AG04450 (cell line): ENCODE measurements at regions not wholly inside any gene's neighbourhood (a gene's known extent, or its start where the extent isn't known, plus 50 kb on each side); places are given as distances from the start of the nearest gene placed in this dataset.

Source experiments
- CTCF ChIA-PET: fragments of 300-600, 350-600 bp; formaldehyde crosslinking; extraction: SDS; loops from one replicate; lab custom pipeline; 2022; ENCODE audit warnings: antibody characterized with exemption, inconsistent platforms; lab: Charles Lee
- POLR2A ChIA-PET: fragments of 350-600 bp; formaldehyde crosslinking; extraction: SDS; loops from one replicate; lab custom pipeline; 2021; ENCODE audit warnings: antibody characterized with exemption, inconsistent platforms; lab: Yijun Ruan, JAX
- DNase-seq: peaks from one replicate; pipeline ENCODE4 v3.0.0-alpha.2; 2011; ENCODE audit warnings: low read depth, low spot score
- H3K27ac ChIP-seq: one replicate; pipeline ENCODE4 v1.5.1; 2012; ENCODE audit warnings: low read depth, low read length, control low read depth
- H3K27me3 ChIP-seq: one replicate; pipeline ENCODE4 v1.6.0; 2012; ENCODE audit warnings: low read length; ENCODE audit not compliant: control insufficient read depth, insufficient read depth
- H3K4me3 ChIP-seq: 2 replicates; pipeline ENCODE4 v1.5.1; 2011; ENCODE audit warnings: mild to moderate bottlenecking, low read depth, low read length, control low read depth
- H3K9me3 ChIP-seq: 2 replicates; pipeline ENCODE4 v1.5.1; 2012; ENCODE audit warnings: low read length; ENCODE audit not compliant: control insufficient read depth, insufficient read depth
- TF ChIP-seq, protein P1 (sequence below): IDR thresholded peaks from 2 replicates; pipeline ENCODE4 v1.5.1; 2011; ENCODE audit warnings: low read depth, low read length, control low read depth, inconsistent platforms

DNA sequence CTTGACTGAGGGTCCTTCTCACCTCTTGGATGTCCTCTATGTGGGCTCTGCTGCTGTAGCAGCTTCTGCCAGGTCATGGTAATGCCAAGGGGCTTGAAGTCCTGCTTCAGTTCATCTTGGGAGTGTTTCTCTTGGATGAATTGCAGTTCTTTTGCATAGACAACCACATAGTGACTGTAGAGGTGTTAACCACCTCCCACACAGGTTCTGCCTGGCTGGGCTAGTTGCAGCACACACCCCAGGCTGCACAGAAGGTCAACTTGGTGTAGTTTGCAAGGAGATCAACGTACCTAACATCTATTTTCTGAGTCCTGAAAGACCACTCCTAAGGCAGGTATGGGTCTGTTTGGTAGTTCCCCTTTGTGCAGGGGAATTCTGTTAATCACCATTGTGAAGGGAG is 108.1 kb downstream of the ADCYAP1 start:
- Histone ChIP-seq H3K4me3 (no peak overlapping the region), H3K27me3 (no peaks in the 10 kb centered on the region), H3K9me3 (peaks cover 12% of the 10 kb centered on the region; the same call in 1 of the 2 replicates), H3K27ac (no peak overlapping the region)
- DNase-seq: no peak
- ChIA-PET POLR2A (no interaction called here), CTCF (no interaction called here)
- TF ChIP-seq, protein P1, sequence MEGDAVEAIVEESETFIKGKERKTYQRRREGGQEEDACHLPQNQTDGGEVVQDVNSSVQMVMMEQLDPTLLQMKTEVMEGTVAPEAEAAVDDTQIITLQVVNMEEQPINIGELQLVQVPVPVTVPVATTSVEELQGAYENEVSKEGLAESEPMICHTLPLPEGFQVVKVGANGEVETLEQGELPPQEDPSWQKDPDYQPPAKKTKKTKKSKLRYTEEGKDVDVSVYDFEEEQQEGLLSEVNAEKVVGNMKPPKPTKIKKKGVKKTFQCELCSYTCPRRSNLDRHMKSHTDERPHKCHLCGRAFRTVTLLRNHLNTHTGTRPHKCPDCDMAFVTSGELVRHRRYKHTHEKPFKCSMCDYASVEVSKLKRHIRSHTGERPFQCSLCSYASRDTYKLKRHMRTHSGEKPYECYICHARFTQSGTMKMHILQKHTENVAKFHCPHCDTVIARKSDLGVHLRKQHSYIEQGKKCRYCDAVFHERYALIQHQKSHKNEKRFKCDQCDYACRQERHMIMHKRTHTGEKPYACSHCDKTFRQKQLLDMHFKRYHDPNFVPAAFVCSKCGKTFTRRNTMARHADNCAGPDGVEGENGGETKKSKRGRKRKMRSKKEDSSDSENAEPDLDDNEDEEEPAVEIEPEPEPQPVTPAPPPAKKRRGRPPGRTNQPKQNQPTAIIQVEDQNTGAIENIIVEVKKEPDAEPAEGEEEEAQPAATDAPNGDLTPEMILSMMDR: no peak

DNA sequence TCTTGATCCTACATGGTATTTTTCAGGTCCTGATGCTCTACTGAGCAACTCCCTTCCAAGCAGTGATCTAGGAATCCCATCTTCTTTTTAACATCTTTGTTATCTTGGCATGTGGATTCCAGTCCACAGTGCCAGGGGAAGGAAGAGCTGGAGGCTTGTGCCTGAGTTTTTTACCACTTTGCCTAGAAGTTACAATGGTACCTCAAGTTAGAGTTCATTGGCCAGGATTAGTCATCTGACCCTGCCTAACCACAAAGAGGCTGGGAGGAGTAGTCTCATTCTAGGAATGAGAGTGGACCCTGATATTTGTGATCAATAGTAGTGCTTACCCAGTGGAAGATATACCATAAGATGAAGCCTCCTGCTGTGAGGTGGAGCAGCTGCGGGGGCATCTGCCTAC is 109.3 kb downstream of the ADCYAP1 start:
- TF ChIP-seq, protein P1: no peak
- no peak for DNase-seq
- no peaks in the 10 kb centered on the region for H3K27me3 ChIP-seq
- ChIA-PET POLR2A (no interaction called here), CTCF (no interaction called here)
- H3K9me3 ChIP-seq: peaks cover 12% of the 10 kb centered on the region; the same call in 1 of the 2 replicates
- no peak overlapping the region for H3K27ac ChIP-seq
- no peak overlapping the region for H3K4me3 ChIP-seq

DNA sequence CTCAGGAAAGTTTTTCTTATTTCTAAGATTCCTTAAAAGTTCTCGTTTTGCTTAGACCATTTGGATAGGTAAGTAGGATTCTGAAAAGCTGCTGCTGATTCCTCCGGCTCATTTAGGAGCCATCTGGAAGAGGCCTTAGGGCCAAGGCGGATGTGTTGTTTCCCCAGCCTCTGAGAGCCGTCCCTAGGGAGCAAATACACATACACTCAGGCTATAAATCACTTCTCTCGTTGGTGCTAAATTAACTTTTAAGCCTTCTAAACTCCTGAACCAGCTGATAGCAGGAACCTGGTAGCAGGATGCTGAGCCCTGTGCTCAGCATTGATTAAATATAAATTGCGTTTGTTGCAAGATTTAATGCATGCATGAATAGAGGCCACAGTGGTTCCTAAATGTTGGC is 109.8 kb downstream of the ADCYAP1 start:
- Histone ChIP-seq H3K9me3 (peaks cover 10% of the 10 kb centered on the region; the same call in 1 of the 2 replicates), H3K27ac (no peak overlapping the region), H3K4me3 (no peak overlapping the region), H3K27me3 (no peaks in the 10 kb centered on the region)
- TF ChIP-seq, protein P1: no peak
- no peak for DNase-seq
- CTCF ChIA-PET: no interaction called here
- POLR2A ChIA-PET: no interaction called here

DNA sequence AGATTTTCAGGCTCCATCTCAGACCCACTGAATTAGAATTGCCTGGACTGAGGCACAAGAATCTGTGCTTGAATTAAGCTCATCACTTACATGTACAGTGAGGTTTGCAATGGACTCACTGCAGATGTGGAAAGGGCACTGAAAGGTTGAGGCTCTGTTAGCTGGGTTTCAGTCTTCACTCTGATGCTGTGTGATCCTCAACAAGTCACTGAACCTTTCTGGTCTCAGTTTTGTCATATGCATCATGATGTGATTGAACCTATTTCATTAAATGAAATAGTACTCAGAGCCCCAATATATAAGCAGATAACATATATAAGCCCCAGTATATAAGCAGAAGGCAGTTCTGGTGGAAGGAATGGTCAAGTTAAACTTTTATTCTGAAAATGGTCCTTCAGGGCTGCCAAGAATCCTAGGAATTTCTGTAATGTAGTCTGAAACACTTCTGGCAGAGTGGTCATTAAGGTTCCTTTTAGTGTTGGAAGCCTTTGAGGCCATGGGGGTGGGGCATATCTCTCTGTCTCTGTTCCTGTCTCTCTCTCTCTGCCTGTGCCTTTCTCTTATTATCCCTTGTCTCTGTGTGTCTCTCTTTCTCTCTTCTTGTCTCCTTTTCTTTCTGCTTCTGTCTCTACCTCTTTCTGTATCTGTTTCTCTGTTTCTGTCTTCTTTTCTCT is 110.4 kb downstream of the ADCYAP1 start:
- H3K27ac ChIP-seq: no peak overlapping the region
- POLR2A ChIA-PET: no interaction called here
- TF ChIP-seq, protein P1: no peak
- H3K27me3 ChIP-seq: no peaks in the 10 kb centered on the region
- peaks cover 7% of the 10 kb centered on the region; the same call in 1 of the 2 replicates for H3K9me3 ChIP-seq
- no peak for DNase-seq
- CTCF ChIA-PET: no interaction called here
- no peak overlapping the region for H3K4me3 ChIP-seq

DNA sequence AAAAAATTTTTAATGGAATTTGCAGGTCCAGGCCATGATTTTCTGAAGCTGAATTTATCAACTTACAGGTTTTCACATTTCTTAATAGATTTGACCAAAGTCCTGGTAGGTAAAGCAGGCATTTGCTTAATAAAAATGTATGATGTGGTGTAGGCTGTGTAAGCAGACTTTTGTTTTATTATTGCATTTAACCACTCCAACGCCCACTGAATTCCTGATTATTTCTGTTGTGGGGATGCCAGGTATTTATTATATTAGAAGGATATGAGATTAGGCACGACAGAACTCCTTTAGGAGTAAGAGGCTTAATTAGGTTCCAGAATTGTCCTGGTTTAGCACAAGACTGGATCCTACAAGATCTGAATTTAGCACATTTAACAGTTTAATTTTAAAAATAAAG is 111.1 kb downstream of the ADCYAP1 start:
- ChIA-PET CTCF (no interaction called here), POLR2A (no interaction called here)
- TF ChIP-seq, protein P1: no peak
- Histone ChIP-seq H3K27ac (no peak overlapping the region), H3K27me3 (no peaks in the 10 kb centered on the region), H3K9me3 (peaks cover 7% of the 10 kb centered on the region; the same call in 1 of the 2 replicates), H3K4me3 (no peak overlapping the region)
- no peak for DNase-seq
